ENCODE measurements at regions not wholly inside any gene's neighbourhood (a gene's known extent, or its start where the extent isn't known, plus 50 kb on each side); places are given as distances from the start of the nearest gene placed in this dataset.

DNA sequence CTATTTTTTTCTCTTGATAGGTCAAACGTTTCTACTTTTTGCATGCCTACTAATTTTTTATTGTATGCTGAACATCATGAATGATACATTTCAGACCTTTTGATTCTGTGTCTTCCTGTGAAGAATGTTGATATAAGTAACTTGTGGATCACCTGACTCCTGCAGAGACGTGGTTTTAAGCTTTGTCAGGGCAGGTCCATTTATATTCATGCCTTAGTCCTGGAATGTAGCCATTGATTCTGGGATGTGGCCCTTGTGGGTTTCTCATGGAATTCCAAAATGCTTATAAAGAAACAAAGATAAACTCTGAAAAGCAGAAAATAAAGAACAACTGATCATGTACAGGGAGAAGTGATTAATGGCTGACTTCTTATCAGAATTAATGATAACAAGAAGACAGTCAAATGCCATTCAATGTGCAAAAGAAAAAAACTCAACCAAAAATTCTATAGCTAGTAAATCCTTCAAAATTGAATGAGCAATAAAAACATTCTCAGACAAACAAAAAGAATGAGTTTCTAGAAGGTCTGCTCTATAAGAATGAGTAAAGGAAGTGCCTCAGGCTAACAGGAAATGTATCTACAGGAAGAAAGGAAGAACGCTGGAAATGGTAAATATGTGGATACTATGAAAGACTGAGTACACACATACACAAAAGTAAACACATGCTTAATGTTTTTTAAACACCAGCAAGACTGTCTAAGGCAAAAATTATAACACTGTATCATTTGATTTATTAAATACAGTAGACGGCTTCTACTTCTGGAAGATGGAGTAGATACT lies 284.8 kb upstream of the DIO3 start:
- 47% methylated on average over 4 of the region's 4 CpGs for WGBS
- ATAC-seq (no peak), DNase-seq (no peak)
- no peaks in the 10 kb centered on the region for H3K9me3 ChIP-seq (ENCODE audit: control insufficient read depth, low read length)
- H3K4me1 ChIP-seq (ENCODE audit: control insufficient read depth, insufficient read depth, low read length): no peaks in the 10 kb centered on the region
- H3K27me3 ChIP-seq (ENCODE audit: control insufficient read depth, insufficient read depth): no peaks in the 10 kb centered on the region
- intact Hi-C loops (cut with DNase I): no loop called here
- no peak overlapping the region for H3K27ac ChIP-seq (ENCODE audit: low read length)
- H3K4me3 ChIP-seq (ENCODE audit: low read length): no peak overlapping the region

DNA sequence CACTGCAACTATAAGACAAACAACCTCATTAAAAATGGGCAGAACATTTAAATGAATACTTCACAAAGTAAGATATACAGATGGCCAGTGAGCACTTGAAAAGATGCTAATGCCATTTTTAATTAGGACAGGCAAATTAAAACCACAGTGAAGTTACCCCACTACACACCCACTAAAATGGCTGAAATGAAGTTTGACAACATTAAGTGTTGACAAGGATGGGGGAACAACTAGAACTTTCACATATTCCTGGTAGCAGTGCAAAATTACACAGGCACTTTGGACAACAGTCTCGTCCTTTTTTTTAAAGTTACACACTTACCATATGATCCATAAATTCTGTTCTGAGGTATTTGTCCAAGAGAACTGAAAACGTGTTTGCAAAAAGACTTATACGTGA lies 278.9 kb upstream of the DIO3 start:
- Histone ChIP-seq H3K4me1 (ENCODE audit: control insufficient read depth, insufficient read depth, low read length) (no peaks in the 10 kb centered on the region), H3K9me3 (ENCODE audit: control insufficient read depth, low read length) (no peaks in the 10 kb centered on the region), H3K27me3 (ENCODE audit: control insufficient read depth, insufficient read depth) (no peaks in the 10 kb centered on the region), H3K4me3 (ENCODE audit: low read length) (no peak overlapping the region), H3K27ac (ENCODE audit: low read length) (no peak overlapping the region)
- intact Hi-C loops (cut with DNase I): no loop called here
- DNase-seq (no peak), ATAC-seq (no peak)
- 74% methylated on average over 3 of the region's 3 CpGs for WGBS

DNA sequence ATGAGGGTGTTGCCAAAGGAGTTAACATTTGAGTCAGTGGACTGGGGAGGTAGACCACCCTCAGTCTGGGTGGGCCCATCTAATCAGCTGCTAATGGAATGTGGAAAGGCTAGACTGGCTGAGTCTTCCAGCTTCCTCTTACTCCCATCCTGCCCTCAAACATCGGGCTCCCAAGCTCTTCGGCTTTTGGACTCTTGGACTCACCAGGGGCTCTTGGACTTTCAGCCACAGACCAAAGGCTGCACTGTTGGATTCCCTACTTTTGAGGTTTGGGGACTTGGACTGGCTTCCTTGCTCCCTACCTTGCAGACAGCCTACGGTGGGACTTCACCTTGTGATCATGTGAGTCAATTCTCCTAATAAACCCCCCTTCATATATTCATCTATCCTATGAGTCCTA lies 276.6 kb upstream of the DIO3 start:
- no peaks in the 10 kb centered on the region for H3K27me3 ChIP-seq (ENCODE audit: control insufficient read depth, insufficient read depth)
- ATAC-seq (no peak), DNase-seq (no peak)
- no peaks in the 10 kb centered on the region for H3K4me1 ChIP-seq (ENCODE audit: control insufficient read depth, insufficient read depth, low read length)
- no peak overlapping the region for H3K4me3 ChIP-seq (ENCODE audit: low read length)
- H3K9me3 ChIP-seq (ENCODE audit: control insufficient read depth, low read length): no peaks in the 10 kb centered on the region
- intact Hi-C loops (cut with DNase I): no loop called here
- WGBS: 78% methylated on average over 3 of the region's 3 CpGs
- no peak overlapping the region for H3K27ac ChIP-seq (ENCODE audit: low read length)

DNA sequence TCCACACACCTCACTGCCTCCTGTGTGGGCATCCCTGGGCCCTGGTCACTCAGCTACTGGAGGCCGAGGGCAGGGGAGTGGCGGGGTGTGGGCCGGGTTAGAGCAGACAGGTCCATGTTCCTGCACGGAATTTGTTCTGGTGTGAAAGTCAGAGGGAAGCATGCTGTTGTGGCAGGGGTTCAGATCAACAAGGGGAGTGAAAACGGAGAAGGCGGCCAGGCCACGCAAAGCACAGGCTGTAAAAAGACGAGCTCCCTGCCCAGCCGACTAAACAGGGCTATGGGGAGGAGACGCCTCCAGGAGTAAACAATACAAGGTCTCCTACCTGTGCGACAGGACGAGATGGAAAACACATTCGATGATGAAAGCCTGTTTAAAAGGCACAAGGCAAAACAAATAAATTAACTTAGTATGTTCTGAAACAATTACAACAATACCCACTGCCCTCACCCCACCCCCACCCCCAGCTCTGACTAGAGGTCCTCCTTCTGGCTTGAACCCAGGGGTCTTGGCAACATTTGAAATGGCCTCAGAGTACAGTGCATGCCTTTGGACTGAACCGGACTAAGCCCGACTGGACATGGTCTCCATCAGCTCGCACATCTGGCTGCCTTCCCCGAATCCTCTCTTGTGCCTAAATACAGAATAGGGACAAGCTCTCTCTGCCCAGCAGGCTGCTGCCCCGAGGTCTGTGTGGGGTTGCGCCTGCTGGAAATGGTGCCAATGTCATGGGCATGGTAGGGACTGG lies 274.9 kb upstream of the DIO3 start:
- no peaks in the 10 kb centered on the region for H3K4me1 ChIP-seq (ENCODE audit: control insufficient read depth, insufficient read depth, low read length)
- 82% methylated on average over 19 of the region's 19 CpGs for WGBS
- intact Hi-C loops (cut with DNase I): no loop called here
- DNase-seq (no peak), ATAC-seq (no peak)
- no peaks in the 10 kb centered on the region for H3K27me3 ChIP-seq (ENCODE audit: control insufficient read depth, insufficient read depth)
- no peaks in the 10 kb centered on the region for H3K9me3 ChIP-seq (ENCODE audit: control insufficient read depth, low read length)
- no peak overlapping the region for H3K27ac ChIP-seq (ENCODE audit: low read length)
- no peak overlapping the region for H3K4me3 ChIP-seq (ENCODE audit: low read length)

DNA sequence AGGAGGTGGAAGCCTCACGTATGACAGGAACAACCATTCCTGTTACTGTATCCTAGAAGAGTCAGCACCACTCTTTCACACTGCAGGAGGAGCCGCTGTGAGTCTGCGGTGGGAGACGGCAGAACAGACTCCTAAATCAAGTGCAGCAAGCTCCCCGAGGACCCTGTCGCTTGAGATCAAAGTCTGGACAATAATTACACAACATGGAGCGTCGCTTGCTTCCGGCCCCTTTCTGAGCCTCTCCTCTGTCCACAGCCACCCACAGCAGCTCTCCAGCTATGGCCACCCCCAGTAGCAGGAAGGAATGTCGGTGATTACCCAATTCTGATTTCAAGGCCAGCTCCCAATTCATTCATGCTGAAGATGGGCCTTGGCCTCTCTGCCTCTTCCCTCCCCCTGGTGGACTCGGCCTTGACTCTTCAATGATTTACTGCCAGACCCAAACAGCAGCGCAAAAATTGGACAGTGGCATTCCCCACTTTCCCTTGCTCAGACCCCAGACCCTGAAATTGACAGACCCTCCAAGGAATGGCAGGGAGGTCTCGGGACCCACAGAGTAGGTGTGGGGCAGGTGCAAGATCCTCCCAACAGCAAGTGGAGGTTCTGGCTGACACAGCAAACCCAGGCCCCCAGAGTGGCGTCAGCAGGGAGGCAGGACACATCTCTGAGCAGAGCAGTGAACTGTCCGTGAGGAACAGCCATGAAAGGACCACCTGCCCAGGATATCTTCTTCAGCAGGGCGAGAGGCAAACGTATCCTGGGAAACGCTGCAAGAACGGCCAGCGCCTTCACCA lies 272.7 kb upstream of the DIO3 start:
- DNase-seq: no peak
- no peak overlapping the region for H3K27ac ChIP-seq (ENCODE audit: low read length)
- WGBS: 66% methylated on average over 20 of the region's 20 CpGs
- H3K9me3 ChIP-seq (ENCODE audit: control insufficient read depth, low read length): no peaks in the 10 kb centered on the region
- intact Hi-C loops (cut with DNase I): no loop called here
- H3K4me1 ChIP-seq (ENCODE audit: control insufficient read depth, insufficient read depth, low read length): no peaks in the 10 kb centered on the region
- no peaks in the 10 kb centered on the region for H3K27me3 ChIP-seq (ENCODE audit: control insufficient read depth, insufficient read depth)
- no peak overlapping the region for H3K4me3 ChIP-seq (ENCODE audit: low read length)
- ATAC-seq: no peak

DNA sequence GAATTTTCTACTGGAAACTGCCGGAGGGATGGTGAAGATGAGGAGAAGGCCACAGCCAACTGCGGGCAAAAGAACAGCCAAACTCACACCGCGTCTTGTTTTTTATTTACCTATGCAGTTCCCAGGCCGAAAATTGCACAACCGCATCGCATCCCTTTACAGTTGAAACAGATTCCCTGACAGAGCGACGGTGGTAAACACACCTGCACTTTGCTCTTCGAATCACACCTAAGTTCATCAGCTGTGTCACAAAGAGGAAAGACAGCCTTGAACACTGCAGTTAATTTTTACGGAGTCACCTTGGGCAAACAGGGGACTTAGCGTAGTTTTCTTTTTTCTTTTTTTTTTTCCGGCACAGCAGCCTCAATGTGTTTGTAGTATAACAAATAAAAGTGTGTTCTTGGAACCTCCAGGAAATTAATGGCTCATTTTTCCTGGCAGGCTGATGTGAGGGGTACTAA lies 272.0 kb upstream of the DIO3 start:
- Histone ChIP-seq H3K27ac (ENCODE audit: low read length) (no peak overlapping the region), H3K27me3 (ENCODE audit: control insufficient read depth, insufficient read depth) (no peaks in the 10 kb centered on the region), H3K4me1 (ENCODE audit: control insufficient read depth, insufficient read depth, low read length) (no peaks in the 10 kb centered on the region), H3K9me3 (ENCODE audit: control insufficient read depth, low read length) (no peaks in the 10 kb centered on the region), H3K4me3 (ENCODE audit: low read length) (no peak overlapping the region)
- ATAC-seq: no peak
- no peak for DNase-seq
- intact Hi-C loops (cut with DNase I): no loop called here
- 84% methylated on average over 13 of the region's 13 CpGs for WGBS

DNA sequence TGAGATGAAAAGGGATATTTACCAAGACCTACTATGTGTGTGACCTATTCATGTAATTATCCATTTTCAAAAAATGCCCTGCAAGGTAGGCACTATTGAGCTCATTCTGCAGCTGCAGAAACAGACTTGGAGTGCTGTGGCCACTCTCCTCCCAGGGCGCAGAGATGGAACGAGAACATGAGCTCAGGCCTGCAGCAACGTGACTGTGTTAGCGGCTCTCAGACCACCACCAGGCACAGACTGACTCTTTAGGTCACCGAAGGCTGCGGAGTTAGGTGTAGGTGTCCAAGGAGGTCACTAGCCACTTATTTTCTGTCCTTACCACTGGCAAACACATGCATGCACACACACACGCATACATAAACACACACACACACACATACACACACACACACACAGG lies 271.4 kb upstream of the DIO3 start:
- no peak overlapping the region for H3K4me3 ChIP-seq (ENCODE audit: low read length)
- H3K27ac ChIP-seq (ENCODE audit: low read length): no peak overlapping the region
- H3K27me3 ChIP-seq (ENCODE audit: control insufficient read depth, insufficient read depth): no peaks in the 10 kb centered on the region
- DNase-seq: no peak
- ATAC-seq: no peak
- WGBS: 82% methylated on average over 7 of the region's 7 CpGs
- H3K4me1 ChIP-seq (ENCODE audit: control insufficient read depth, insufficient read depth, low read length): no peaks in the 10 kb centered on the region
- no peaks in the 10 kb centered on the region for H3K9me3 ChIP-seq (ENCODE audit: control insufficient read depth, low read length)
- intact Hi-C loops (cut with DNase I): no loop called here

DNA sequence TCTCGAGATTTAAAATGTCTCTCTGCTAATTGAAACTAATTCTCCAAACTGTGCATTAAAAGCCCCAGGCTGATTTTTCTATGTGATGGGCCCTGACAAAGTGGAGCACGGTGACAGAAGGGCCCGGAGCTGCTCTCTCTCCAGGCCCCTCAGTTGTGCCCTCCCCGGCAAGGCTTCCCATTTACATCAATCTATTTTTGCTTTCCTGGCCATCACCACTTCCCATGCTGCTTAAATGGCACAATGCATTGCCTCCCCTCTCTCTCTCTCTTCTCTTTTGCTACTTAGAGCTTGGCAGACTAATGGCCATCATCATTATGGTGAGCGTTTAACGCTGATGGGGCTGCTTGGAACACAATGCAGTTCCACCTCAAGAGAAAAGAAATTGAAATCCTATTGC lies 270.7 kb upstream of the DIO3 start:
- WGBS: 88% methylated on average over 6 of the region's 6 CpGs
- Histone ChIP-seq H3K27me3 (ENCODE audit: control insufficient read depth, insufficient read depth) (no peaks in the 10 kb centered on the region), H3K27ac (ENCODE audit: low read length) (no peak overlapping the region), H3K9me3 (ENCODE audit: control insufficient read depth, low read length) (peaks cover 1% of the 10 kb centered on the region), H3K4me1 (ENCODE audit: control insufficient read depth, insufficient read depth, low read length) (no peaks in the 10 kb centered on the region), H3K4me3 (ENCODE audit: low read length) (no peak overlapping the region)
- ATAC-seq: no peak
- intact Hi-C loops (cut with DNase I): no loop called here
- DNase-seq: no peak

DNA sequence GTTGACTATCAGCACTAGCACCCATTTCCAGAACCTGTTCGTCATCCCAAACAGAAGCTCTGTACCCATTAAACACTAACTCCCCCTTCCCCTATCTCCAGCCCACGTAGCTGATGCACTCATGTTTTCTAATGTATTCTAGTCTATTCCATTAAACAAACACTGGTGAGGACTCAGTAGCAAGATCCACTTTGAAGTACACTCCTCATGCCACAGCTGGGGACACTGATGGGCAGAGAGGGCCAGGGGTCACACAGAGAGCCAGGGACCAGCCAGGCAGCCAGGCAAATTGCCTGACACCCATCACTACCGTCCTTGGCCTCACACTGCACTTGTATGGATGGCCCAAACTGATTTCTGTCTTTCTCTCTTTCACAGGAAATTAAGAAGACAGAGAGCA lies 269.9 kb upstream of the DIO3 start:
- WGBS: 62% methylated on average over 3 of the region's 3 CpGs
- intact Hi-C loops (cut with DNase I): no loop called here

DNA sequence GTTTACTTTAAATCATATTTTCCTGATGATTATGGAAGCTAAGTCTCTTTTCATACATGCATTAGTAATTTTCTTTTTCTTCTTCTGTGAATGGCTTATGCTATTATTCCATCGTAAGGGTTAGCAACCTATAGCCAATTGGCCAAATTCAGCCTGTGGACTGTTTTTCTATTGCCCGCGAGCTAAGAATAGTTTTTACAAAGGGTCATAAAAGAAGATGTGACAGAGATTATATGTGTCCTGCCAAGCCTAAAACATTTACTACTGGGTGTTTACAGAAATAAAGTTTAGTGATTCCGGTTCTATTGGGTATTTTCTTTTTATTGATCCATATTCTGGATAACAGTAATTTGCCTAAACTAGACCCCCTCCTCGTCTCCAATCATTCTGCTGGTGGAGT lies 268.8 kb upstream of the DIO3 start:
- H3K27me3 ChIP-seq (ENCODE audit: control insufficient read depth, insufficient read depth): no peaks in the 10 kb centered on the region
- no peak overlapping the region for H3K27ac ChIP-seq (ENCODE audit: low read length)
- H3K4me1 ChIP-seq (ENCODE audit: control insufficient read depth, insufficient read depth, low read length): no peaks in the 10 kb centered on the region
- DNase-seq: no peak
- no peak for ATAC-seq
- intact Hi-C loops (cut with DNase I): no loop called here
- 84% methylated on average over 5 of the region's 5 CpGs for WGBS
- no peak overlapping the region for H3K4me3 ChIP-seq (ENCODE audit: low read length)
- H3K9me3 ChIP-seq (ENCODE audit: control insufficient read depth, low read length): peaks cover 1% of the 10 kb centered on the region

More for the DNA sequence above, 269.9 kb upstream of the DIO3 start:
- Histone ChIP-seq H3K4me1 (ENCODE audit: control insufficient read depth, insufficient read depth, low read length) (no peaks in the 10 kb centered on the region), H3K27ac (ENCODE audit: low read length) (no peak overlapping the region), H3K9me3 (ENCODE audit: control insufficient read depth, low read length) (peaks cover 1% of the 10 kb centered on the region), H3K27me3 (ENCODE audit: control insufficient read depth, insufficient read depth) (no peaks in the 10 kb centered on the region), H3K4me3 (ENCODE audit: low read length) (no peak overlapping the region)
- DNase-seq: no peak
- no peak for ATAC-seq

DNA sequence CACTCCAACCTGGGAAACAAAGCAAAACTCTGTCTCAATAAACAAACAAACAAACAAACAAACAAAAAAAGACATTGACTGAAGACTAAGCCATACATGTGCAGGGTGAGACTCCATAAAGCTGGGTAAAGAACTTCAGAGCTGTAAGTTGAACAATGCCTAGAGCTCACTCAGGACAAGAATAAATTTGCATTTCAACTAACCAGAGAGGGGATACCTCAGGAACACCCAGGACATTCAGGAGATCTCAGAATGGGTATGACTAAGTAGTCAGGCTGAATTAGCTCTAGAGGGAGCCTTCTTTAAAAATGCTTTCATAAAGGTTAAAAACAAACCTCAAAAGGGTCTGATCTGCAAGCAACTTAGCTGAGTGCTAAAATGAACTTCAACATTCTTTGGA lies 267.7 kb upstream of the DIO3 start:
- Histone ChIP-seq H3K27me3 (ENCODE audit: control insufficient read depth, insufficient read depth) (no peaks in the 10 kb centered on the region), H3K4me3 (ENCODE audit: low read length) (no peak overlapping the region), H3K27ac (ENCODE audit: low read length) (no peak overlapping the region), H3K4me1 (ENCODE audit: control insufficient read depth, insufficient read depth, low read length) (no peaks in the 10 kb centered on the region), H3K9me3 (ENCODE audit: control insufficient read depth, low read length) (peaks cover 1% of the 10 kb centered on the region)
- no peak for ATAC-seq
- no peak for DNase-seq
- intact Hi-C loops (cut with DNase I): no loop called here
